Heart right ventricle (tissue), 16 donors: ENCODE measurements at regions not wholly inside any gene's neighbourhood (a gene's known extent, or its start where the extent isn't known, plus 50 kb on each side); places are given as distances from the start of the nearest gene placed in this dataset.
A peak's percentile ranks its signal among the peaks of the same experiment; 100 is the strongest.

Experiments used
- ATAC-seq, 8 donors: fragments of 200-7000 bp; cut with Tn5 transposase; one replicate each; pipeline ENCODE4 v1.9.1; 2020; ENCODE audit warnings: mild to moderate bottlenecking in 8 of 8, moderate library complexity in 8 of 8, moderate number of reproducible peaks in 1 of 8
- DNase-seq, 2 donors: peaks; one replicate each; pipeline ENCODE4 v3.0.0-alpha.2; 2020
- H3K27ac ChIP-seq, 10 donors: fragments of 200-600 bp; sonication (generic) in 2 of 10; one replicate each; pipeline versions ENCODE4 v1.5.0 to v1.8.0; 2020 to 2022; ENCODE audit warnings: mild to moderate bottlenecking in 3 of 10
- H3K27me3 ChIP-seq, 7 donors: fragments of 200-600 bp; one replicate each; pipeline ENCODE4 v1.8.0; 2021 to 2022; ENCODE audit warnings: mild to moderate bottlenecking in 2 of 7
- H3K36me3 ChIP-seq, 9 donors: fragments of 200-600 bp; sonication (generic) in 1 of 9; one replicate each; pipeline versions ENCODE4 v1.5.0 to v1.8.0; 2020 to 2022; ENCODE audit warnings: mild to moderate bottlenecking in 2 of 9
- H3K4me1 ChIP-seq, 9 donors: fragments of 200-600 bp; sonication (generic) in 1 of 9; one replicate each; pipeline versions ENCODE4 v1.5.0 to v1.8.0; 2020 to 2022; ENCODE audit warnings: mild to moderate bottlenecking in 4 of 9
- H3K4me3 ChIP-seq, 10 donors: fragments of 200-600 bp; sonication (generic) in 2 of 10; one replicate each; pipeline versions ENCODE4 v1.5.0 to v1.8.0; 2020 to 2022; ENCODE audit warnings: mild to moderate bottlenecking in 7 of 10, moderate library complexity in 2 of 10
- H3K9me3 ChIP-seq, 11 donors: fragments of 200-600 bp in 10 of 11; sonication (generic) in 2 of 11; one replicate each; pipeline versions ENCODE4 v1.5.0 to v1.8.0; 2013 to 2022; ENCODE audit warnings: mild to moderate bottlenecking in 2 of 11, control low read depth in 1 of 11, moderate library complexity in 1 of 11
- CTCF ChIP-seq, 9 donors: fragments of 200-600 bp; sonication (generic) in 2 of 9; IDR thresholded peaks; one replicate each; pipeline versions ENCODE4 v1.5.0 to v1.8.0; 2021 to 2022; ENCODE audit warnings: antibody characterized with exemption in 9 of 9, mild to moderate bottlenecking in 5 of 9, moderate library complexity in 1 of 9
- WGBS, 2 donors: extraction: QIAGEN DNeasy Blood & Tissue Kit; methylation state at CpG; one replicate each; pipeline ENCODE4 v1.1.7; 2013; ENCODE audit warnings: inconsistent platforms in 1 of 2; 5-methylcytosine and 5-hydroxymethylcytosine counted together
- intact Hi-C, 10 donors: fragments of 100-400 bp; cut with DNase I; formaldehyde crosslinking; loops; one replicate each; pipeline versions ENCODE4 v1.11.1 to v1.14.2; 2022
- donor health status: Arrhythmogenic right ventricular cardiomyopathy.
- donor health status: ischemic (EF 13 %, LVEDD 7.1; RV severe dilation, severe dysfunction).
- donor health status: healthy with polysubstance abuse.
- donor health status: DM: no; HTN: yes; CAD: no.
- donor health status: DM: no; HTN: no; CAD: no.
- donor health status: ischemic (EF 25% LVEDD 6.9; RV normal size, moderate dysfunction).
- donor health status: ischemic (EF 25% LVEDD 5.7; RV mildly dilated, moderate dysfunction).
- donor health status: healthy.
- donor health status: DM: yes; HTN: yes; CAD: no.
- donor health status: Ischemic cardiomyopathy.
- donor health status: ischemic (EF 35%, LVEDD 5.7; RV mildly dilated, moderate dysfunction).
- donor health status: nonischemic (EF 11% LVEDD 7.7; RV severe dilation, severe dysfunction).
- donor health status: DM: yes; HTN: yes; CAD: no.
- donor health status: PGD.
- donor health status: ischemic (EF 29% LVEDD 5.4; RV normal size, mild dysfunction).
- donor health status: nonischemic (EF 23%, LVEDD 6.1; RV moderate dilation, normal function).

- Histone ChIP-seq H3K27ac (no peak overlapping the region), H3K4me1 (no peaks in the 10 kb centered on the region), H3K9me3 (no peaks in the 10 kb centered on the region), H3K27me3 (peaks cover 0 to 8% (median 0%) of the 10 kb centered on the region in 7 donors), H3K36me3 (no peaks in the 10 kb centered on the region), H3K4me3 (no peak overlapping the region)
- ATAC-seq, result peak in 2 of 8 donors; percentile 29 to 63
- 68 to 77% methylated on average over 6 of the region's 6 CpGs for WGBS, 2 donors
- no peak for DNase-seq
- intact Hi-C loops, result no loop called here
- TF ChIP-seq CTCF (IDR thresholded peaks at IDR 0.05), result no peak
Measured at GRCh38 chr2:238709325-238710025, 138.4 kb upstream of the TWIST2 start.

GRCh38 chr2:238710032-238710735, 137.7 kb upstream of the TWIST2 start:
- H3K36me3 ChIP-seq, result no peaks in the 10 kb centered on the region
- H3K27ac ChIP-seq, result no peak overlapping the region
- TF ChIP-seq CTCF (IDR thresholded peaks at IDR 0.05), result no peak
- no peaks in the 10 kb centered on the region for H3K9me3 ChIP-seq
- H3K27me3 ChIP-seq, result peaks cover 0 to 8% (median 0%) of the 10 kb centered on the region in 7 donors
- H3K4me1 ChIP-seq, result no peaks in the 10 kb centered on the region
- H3K4me3 ChIP-seq, result no peak overlapping the region
- no peak for ATAC-seq
- intact Hi-C loops, result no loop called here
- no peak for DNase-seq
- WGBS, 2 donors, result 35 to 40% methylated on average over 1 of the region's 1 CpG

- DNase-seq, result no peak
- H3K36me3 ChIP-seq, result no peaks in the 10 kb centered on the region
- no peak for ATAC-seq
- 89% methylated on average over 4 of the region's 4 CpGs for WGBS, 2 donors
- H3K4me1 ChIP-seq, result no peaks in the 10 kb centered on the region
- intact Hi-C loops, result no loop called here
- TF ChIP-seq CTCF (IDR thresholded peaks at IDR 0.05), result no peak
- no peaks in the 10 kb centered on the region for H3K9me3 ChIP-seq
- no peak overlapping the region for H3K4me3 ChIP-seq
- H3K27ac ChIP-seq, result no peak overlapping the region
- H3K27me3 ChIP-seq, result peaks cover 0 to 8% (median 0%) of the 10 kb centered on the region in 7 donors
Measured at GRCh38 chr2:238710787-238711186, 137.1 kb upstream of the TWIST2 start.

- ATAC-seq (no peak), DNase-seq (no peak)
- H3K36me3 ChIP-seq, result no peaks in the 10 kb centered on the region
- no peak for TF ChIP-seq CTCF (IDR thresholded peaks at IDR 0.05)
- no peaks in the 10 kb centered on the region for H3K4me1 ChIP-seq
- H3K9me3 ChIP-seq, result no peaks in the 10 kb centered on the region
- no peak overlapping the region for H3K27ac ChIP-seq
- no peak overlapping the region for H3K4me3 ChIP-seq
- peaks cover 0 to 11% (median 2%) of the 10 kb centered on the region in 7 donors for H3K27me3 ChIP-seq
- intact Hi-C loops, result no loop called here
- WGBS, 2 donors, result 80% methylated on average over 5 of the region's 5 CpGs
Measured at GRCh38 chr2:238711346-238711745, 136.5 kb upstream of the TWIST2 start.
